ENCODE measurements at regions not wholly inside any gene's neighbourhood (a gene's known extent, or its start where the extent isn't known, plus 50 kb on each side); places are given as distances from the start of the nearest gene placed in this dataset.
A peak's percentile ranks its signal among the peaks of the same experiment; 100 is the strongest.

- H3K79me2 ChIP-seq (ENCODE audit: control insufficient read depth, low read length) = no peaks in the 10 kb centered on the region
- H3K9me2 ChIP-seq (replicated peaks; ENCODE audit: control insufficient read depth, low read length) = no peaks in the 10 kb centered on the region
- H3K4me2 ChIP-seq (ENCODE audit: low read length) = no peak overlapping the region
- H3K9me3 ChIP-seq (ENCODE audit: control insufficient read depth, insufficient read depth, low read length) = no peaks in the 10 kb centered on the region
- H3F3A ChIP-seq (ENCODE audit: control insufficient read depth, insufficient read depth) = no peaks in the 10 kb centered on the region
- H3K36me3 ChIP-seq (ENCODE audit: control insufficient read depth, low read length) = no peaks in the 10 kb centered on the region
- H3K27me3 ChIP-seq (ENCODE audit: control insufficient read depth, low read length) = peaks cover 3% of the 10 kb centered on the region; the same call in 1 of the 2 replicates
- no peaks in the 10 kb centered on the region for H4K20me1 ChIP-seq (ENCODE audit: control insufficient read depth, insufficient read depth, low read depth, low read length)
- H3K27ac ChIP-seq (ENCODE audit: low read depth, low read length) = no peak overlapping the region
- H3K4me3 ChIP-seq (ENCODE audit: low read length) = no peak overlapping the region
- H3K4me1 ChIP-seq (ENCODE audit: control insufficient read depth, low read length) = no peaks in the 10 kb centered on the region
- no peak for TF ChIP-seq EZH2phosphoT487 (IDR thresholded peaks at IDR 0.05; ENCODE audit: borderline replicate concordance, low read length)
- no peak for TF ChIP-seq CTCF (IDR thresholded peaks at IDR 0.05; ENCODE audit: low read depth, low read length, poor library complexity, severe bottlenecking)
Observed at GRCh38 chr11:116457336-116458007, 315.3 kb downstream of the BUD13 start.

- no peak overlapping the region for H3K4me2 ChIP-seq (ENCODE audit: low read length)
- H3K27ac ChIP-seq (ENCODE audit: low read depth, low read length) = no peak overlapping the region
- no peak for TF ChIP-seq CTCF (IDR thresholded peaks at IDR 0.05; ENCODE audit: low read depth, low read length, poor library complexity, severe bottlenecking)
- no peak for TF ChIP-seq EZH2phosphoT487 (IDR thresholded peaks at IDR 0.05; ENCODE audit: borderline replicate concordance, low read length)
- no peaks in the 10 kb centered on the region for H4K20me1 ChIP-seq (ENCODE audit: control insufficient read depth, insufficient read depth, low read depth, low read length)
- no peaks in the 10 kb centered on the region for H3K36me3 ChIP-seq (ENCODE audit: control insufficient read depth, low read length)
- no peaks in the 10 kb centered on the region for H3K4me1 ChIP-seq (ENCODE audit: control insufficient read depth, low read length)
- H3F3A ChIP-seq (ENCODE audit: control insufficient read depth, insufficient read depth) = no peaks in the 10 kb centered on the region
- H3K9me2 ChIP-seq (replicated peaks; ENCODE audit: control insufficient read depth, low read length) = no peaks in the 10 kb centered on the region
- peaks cover 3% of the 10 kb centered on the region; the same call in 1 of the 2 replicates for H3K27me3 ChIP-seq (ENCODE audit: control insufficient read depth, low read length)
- H3K4me3 ChIP-seq (ENCODE audit: low read length) = no peak overlapping the region
- H3K79me2 ChIP-seq (ENCODE audit: control insufficient read depth, low read length) = no peaks in the 10 kb centered on the region
- no peaks in the 10 kb centered on the region for H3K9me3 ChIP-seq (ENCODE audit: control insufficient read depth, insufficient read depth, low read length)
Observed at GRCh38 chr11:116454951-116455350, 317.8 kb downstream of the BUD13 start.

- Histone ChIP-seq H3F3A (ENCODE audit: control insufficient read depth, insufficient read depth) (no peaks in the 10 kb centered on the region), H3K9me2 (replicated peaks; ENCODE audit: control insufficient read depth, low read length) (no peaks in the 10 kb centered on the region), H3K4me2 (ENCODE audit: low read length) (no peak overlapping the region), H3K9me3 (ENCODE audit: control insufficient read depth, insufficient read depth, low read length) (no peaks in the 10 kb centered on the region), H3K36me3 (ENCODE audit: control insufficient read depth, low read length) (no peaks in the 10 kb centered on the region), H3K4me1 (ENCODE audit: control insufficient read depth, low read length) (no peaks in the 10 kb centered on the region), H3K79me2 (ENCODE audit: control insufficient read depth, low read length) (no peaks in the 10 kb centered on the region), H3K27ac (ENCODE audit: low read depth, low read length) (no peak overlapping the region), H3K4me3 (ENCODE audit: low read length) (no peak overlapping the region), H3K27me3 (ENCODE audit: control insufficient read depth, low read length) (no peaks in the 10 kb centered on the region), H4K20me1 (ENCODE audit: control insufficient read depth, insufficient read depth, low read depth, low read length) (no peaks in the 10 kb centered on the region)
- TF ChIP-seq CTCF (IDR thresholded peaks at IDR 0.05; ENCODE audit: low read depth, low read length, poor library complexity, severe bottlenecking) = peak; percentile 71
- TF ChIP-seq EZH2phosphoT487 (IDR thresholded peaks at IDR 0.05; ENCODE audit: borderline replicate concordance, low read length) = no peak
Observed at GRCh38 chr11:116454020-116454645, 318.7 kb downstream of the BUD13 start.

All from DOHH2 (cell line).